ENCODE measurements at regions not wholly inside any gene's neighbourhood (a gene's known extent, or its start where the extent isn't known, plus 50 kb on each side); places are given as distances from the start of the nearest gene placed in this dataset.

DNA sequence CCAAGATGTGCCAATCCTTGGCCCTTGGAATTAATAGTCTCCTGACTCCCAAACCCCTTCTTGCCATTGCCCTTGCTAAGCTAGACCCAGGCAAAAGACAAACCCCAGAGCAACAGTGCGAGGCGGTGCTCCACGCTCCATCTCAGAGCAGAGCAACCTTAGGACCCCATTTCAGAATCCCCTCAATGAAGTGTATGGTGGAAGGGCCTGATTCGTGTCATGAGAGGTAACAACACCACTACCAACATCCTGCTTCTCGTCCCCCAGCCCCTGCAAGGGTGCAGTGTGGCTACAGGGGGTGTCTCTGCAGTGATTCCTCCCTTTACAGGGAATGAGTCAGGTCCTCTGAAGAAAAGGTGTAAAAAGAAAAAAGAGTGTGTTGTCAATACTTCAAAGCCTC lies 103.9 kb upstream of the IRF2BP2 start:
- H3K4me1 Mint-ChIP-seq: peaks cover 4 to 7% of the 10 kb centered on the region in 2 experiments; a peak in 3 of 4 replicates
- TF ChIP-seq, protein P1, sequence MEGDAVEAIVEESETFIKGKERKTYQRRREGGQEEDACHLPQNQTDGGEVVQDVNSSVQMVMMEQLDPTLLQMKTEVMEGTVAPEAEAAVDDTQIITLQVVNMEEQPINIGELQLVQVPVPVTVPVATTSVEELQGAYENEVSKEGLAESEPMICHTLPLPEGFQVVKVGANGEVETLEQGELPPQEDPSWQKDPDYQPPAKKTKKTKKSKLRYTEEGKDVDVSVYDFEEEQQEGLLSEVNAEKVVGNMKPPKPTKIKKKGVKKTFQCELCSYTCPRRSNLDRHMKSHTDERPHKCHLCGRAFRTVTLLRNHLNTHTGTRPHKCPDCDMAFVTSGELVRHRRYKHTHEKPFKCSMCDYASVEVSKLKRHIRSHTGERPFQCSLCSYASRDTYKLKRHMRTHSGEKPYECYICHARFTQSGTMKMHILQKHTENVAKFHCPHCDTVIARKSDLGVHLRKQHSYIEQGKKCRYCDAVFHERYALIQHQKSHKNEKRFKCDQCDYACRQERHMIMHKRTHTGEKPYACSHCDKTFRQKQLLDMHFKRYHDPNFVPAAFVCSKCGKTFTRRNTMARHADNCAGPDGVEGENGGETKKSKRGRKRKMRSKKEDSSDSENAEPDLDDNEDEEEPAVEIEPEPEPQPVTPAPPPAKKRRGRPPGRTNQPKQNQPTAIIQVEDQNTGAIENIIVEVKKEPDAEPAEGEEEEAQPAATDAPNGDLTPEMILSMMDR (conservative IDR thresholded peaks at IDR 0.05): no peak
- Histone ChIP-seq H3K23me2 (ENCODE audit: insufficient read length, low read depth, low read length, poor library complexity, severe bottlenecking) (no peaks in the 10 kb centered on the region), H3K79me2 (ENCODE audit: insufficient read depth, low read length) (no peaks in the 10 kb centered on the region), H2BK15ac (ENCODE audit: low read depth, low read length) (no peak overlapping the region), H3K18ac (ENCODE audit: insufficient read length, low read depth, low read length) (no peak overlapping the region), H2BK20ac (ENCODE audit: low read depth, low read length, poor library complexity, severe bottlenecking) (no peak overlapping the region), H3T11ph (ENCODE audit: low read length) (no peak overlapping the region), H3K9me3 (ENCODE audit: control insufficient read depth, low read depth, low read length) (no peaks in the 10 kb centered on the region), H3K4ac (ENCODE audit: low read depth, low read length) (no peak overlapping the region), H2BK120ac (ENCODE audit: low read depth, low read length, poor library complexity, severe bottlenecking) (no peak overlapping the region), H2BK12ac (ENCODE audit: insufficient read length, low read depth, low read length) (no peak overlapping the region), H3K23ac (ENCODE audit: insufficient read length, low read depth, low read length) (no peak overlapping the region), H3K27ac (ENCODE audit: insufficient read length, low read depth, low read length) (no peak overlapping the region), H4K5ac (ENCODE audit: insufficient read length, low read depth, low read length) (no peak overlapping the region), H4K8ac (replicated peaks; ENCODE audit: insufficient read length, low read depth, low read length) (no peak overlapping the region), H3K56ac (ENCODE audit: insufficient read length, low read depth, low read length) (no peak overlapping the region), H3K27me3 (ENCODE audit: insufficient read depth, low read length) (no peaks in the 10 kb centered on the region), H3K4me2 (ENCODE audit: insufficient read depth, insufficient read length, low read length) (no peak overlapping the region), H2AK5ac (ENCODE audit: insufficient read length, low read length) (no peak overlapping the region), H3K79me1 (ENCODE audit: insufficient read depth, low read depth, low read length, poor library complexity, severe bottlenecking) (no peaks in the 10 kb centered on the region), H4K91ac (ENCODE audit: insufficient read length, low read depth, low read length) (no peak overlapping the region), H3K9ac (ENCODE audit: extremely low read depth, insufficient read length, low read length) (no peak overlapping the region), H4K20me1 (ENCODE audit: control insufficient read depth, insufficient read depth, insufficient read length) (no peaks in the 10 kb centered on the region), H3K4me1 (ENCODE audit: insufficient read depth, low read length) (no peaks in the 10 kb centered on the region), H2AFZ (ENCODE audit: low read length) (no peak overlapping the region), H3K14ac (ENCODE audit: insufficient read depth, low read length) (no peak overlapping the region), H2BK5ac (ENCODE audit: insufficient read length, low read length) (no peak overlapping the region)
- DNase-seq: no peak
- H3K4me3 Mint-ChIP-seq: no peak overlapping the region
- H3K36me3 Mint-ChIP-seq (ENCODE audit: insufficient read depth in 1 of 3, low read depth in 3 of 3): no peaks in the 10 kb centered on the region
- H3K9me3 Mint-ChIP-seq: no peaks in the 10 kb centered on the region
- no CpG with 5 or more reads among the region's 5 CpGs for WGBS (ENCODE audit: extremely low coverage, insufficient read length, low lambda C conversion rate)
- no peak overlapping the region for H3K27ac Mint-ChIP-seq
- H3K27me3 Mint-ChIP-seq (ENCODE audit: low read depth): 0 out of 2 replicates have a peak, but pooled peaks cover 2% of the 10 kb centered on the region

Measured in H9 (cell line).